HepG2 (cell line): ENCODE measurements at regions not wholly inside any gene's neighbourhood (a gene's known extent, or its start where the extent isn't known, plus 50 kb on each side); places are given as distances from the start of the nearest gene placed in this dataset.

Experiments used
- ATAC-seq: fragments of 200-7000 bp; cut with Tn5 transposase; 3 replicates; pipeline ENCODE4 v1.9.1; 2020; ENCODE audit warnings: mild to moderate bottlenecking, moderate library complexity
- BruUV-seq: library from RNA; stranded (reverse); fragments of 400-500 nt; replicated peaks from 2 replicates; lab custom pipeline; 2021; lab: Mats Ljungman, UMichigan
- CTCF ChIA-PET: fragments of 300-600 bp; formaldehyde crosslinking; extraction: SDS; loops from one replicate; lab custom pipeline; 2021; ENCODE audit warnings: low total read pairs, inconsistent platforms, low intra/inter-chr PET ratio; lab: Yijun Ruan, JAX
- POLR2A ChIA-PET: fragments of 350-600 bp; sonication (Branson Sonifier 250); formaldehyde crosslinking; loops from one replicate; lab custom pipeline; 2020; ENCODE audit warnings: antibody characterized with exemption, inconsistent platforms; lab: Yijun Ruan, JAX
- DNase-seq: peaks from one replicate; pipeline ENCODE4 v3.0.0-alpha.2; 2015; ENCODE audit warnings: low spot score
- FAIRE-seq: peaks from 3 replicates; lab custom pipeline; 2011; peaks lifted over from hg19 to GRCh38; lab: Jason Lieb, UNC
- H2AFZ ChIP-seq: one replicate; pipeline ENCODE4 v1.6.1; 2011; ENCODE audit warnings: low read length, inconsistent platforms
- H3K27ac ChIP-seq: fragments of 300-600 bp; 3 replicates; pipeline ENCODE4 v1.8.0; 2011; ENCODE audit warnings: mixed run types, mild to moderate bottlenecking, mixed read lengths, low read length, inconsistent platforms; ENCODE audit not compliant: insufficient read depth; ENCODE audit errors: extremely low read length
- H3K27me3 ChIP-seq, 2 experiments: fragments of 200-600 bp in 1 of 2; 2 replicates in 1 of 2; 3 replicates in 1 of 2; pipeline versions ENCODE4 v1.6.0 to v1.8.0; 2011; ENCODE audit warnings: low read length in 2 of 2, mild to moderate bottlenecking in 2 of 2, moderate library complexity in 2 of 2, inconsistent platforms in 1 of 2; ENCODE audit not compliant: insufficient read depth in 2 of 2, control insufficient read depth in 1 of 2
- H3K36me3 ChIP-seq, 2 experiments: fragments of 200-600 bp in 1 of 2; replicated peaks in 1 of 2; 2 replicates in 1 of 2; 3 replicates in 1 of 2; pipeline versions ENCODE4 v1.5.1 to v1.8.0; 2011; ENCODE audit warnings: low read length in 2 of 2, inconsistent platforms in 1 of 2; ENCODE audit not compliant: insufficient read depth in 2 of 2, control insufficient read depth in 1 of 2
- H3K4me1 ChIP-seq: 2 replicates; pipeline ENCODE4 v1.5.1; 2012; ENCODE audit warnings: low read length, inconsistent platforms; ENCODE audit not compliant: insufficient read depth
- H3K4me2 ChIP-seq: 2 replicates; pipeline ENCODE4 v1.6.0; 2011; ENCODE audit warnings: low read depth, low read length, inconsistent platforms
- H3K4me3 ChIP-seq, 3 experiments: fragments of 200-600 bp in 1 of 3; sonication (generic), shearing (Covaris generic) in 1 of 3; replicated peaks in 1 of 3; 2 replicates each; pipeline ENCODE4 v1.5.1; 2011 to 2016; ENCODE audit warnings: low read length in 3 of 3, inconsistent platforms in 2 of 3, low read depth in 2 of 3, mild to moderate bottlenecking in 2 of 3, control low read depth in 1 of 3, mixed read lengths in 1 of 3; ENCODE audit not compliant: insufficient read depth in 1 of 3
- H3K79me2 ChIP-seq: one replicate; pipeline ENCODE4 v1.6.1; 2011; ENCODE audit warnings: low read length, inconsistent platforms; ENCODE audit not compliant: insufficient read depth
- H3K9ac ChIP-seq: 2 replicates; pipeline ENCODE4 v1.6.0; 2011; ENCODE audit warnings: mild to moderate bottlenecking, low read depth, low read length, inconsistent platforms; ENCODE audit not compliant: insufficient read depth
- H3K9me3 ChIP-seq: 2 replicates; pipeline ENCODE4 v1.5.1; 2012; ENCODE audit warnings: mild to moderate bottlenecking, low read length
- H4K20me1 ChIP-seq: 2 replicates; pipeline ENCODE4 v1.6.0; 2011; ENCODE audit warnings: inconsistent platforms, mild to moderate bottlenecking, low read length, moderate library complexity; ENCODE audit not compliant: insufficient read depth
- ATM ChIP-seq: fragments of 450-650 bp; IDR thresholded peaks from 2 replicates; pipeline ENCODE4 v1.7.1; 2017; ENCODE audit warnings: mild to moderate bottlenecking, borderline replicate concordance
- HMG20A ChIP-seq: IDR thresholded peaks from 2 replicates; pipeline ENCODE4 v1.6.1; 2016; ENCODE audit warnings: borderline replicate concordance
- NBN ChIP-seq: fragments of 450-650 bp; conservative IDR thresholded peaks from 2 replicates; pipeline ENCODE4 v1.6.1; 2017
- NR2C2 ChIP-seq: sonication (generic); formaldehyde crosslinking; IDR thresholded peaks from 2 replicates; pipeline ENCODE4 v1.4.0; 2020; ENCODE audit warnings: missing genetic modification reagents, mild to moderate bottlenecking, moderate library complexity, borderline replicate concordance
- RAD51 ChIP-seq: fragments of 450-650 bp; IDR thresholded peaks from 2 replicates; pipeline ENCODE4 v1.6.1; 2016; ENCODE audit warnings: borderline replicate concordance
- SP5 ChIP-seq: IDR thresholded peaks from 2 replicates; pipeline ENCODE4 v1.6.1; 2016; ENCODE audit warnings: low read depth, borderline replicate concordance
- YEATS4 ChIP-seq: sonication (generic); formaldehyde crosslinking; IDR thresholded peaks from 2 replicates; pipeline ENCODE4 v1.4.0; 2020; ENCODE audit warnings: missing genetic modification reagents, borderline replicate concordance
- ZNF143 ChIP-seq: sonication (generic); formaldehyde crosslinking; IDR thresholded peaks from 2 replicates; pipeline ENCODE4 v1.4.0; 2020; ENCODE audit warnings: missing genetic modification reagents
- ZNF225 ChIP-seq: sonication (generic); formaldehyde crosslinking; IDR thresholded peaks from 2 replicates; pipeline ENCODE4 v1.4.0; 2020; ENCODE audit warnings: mild to moderate bottlenecking, missing genetic modification reagents
- ZNF260 ChIP-seq: sonication (generic); formaldehyde crosslinking; IDR thresholded peaks from 2 replicates; pipeline ENCODE4 v1.4.0; 2020; ENCODE audit warnings: missing genetic modification reagents, low read depth, mild to moderate bottlenecking, borderline replicate concordance
- ZNF652 ChIP-seq: IDR thresholded peaks from 2 replicates; pipeline ENCODE4 v1.6.1; 2016; ENCODE audit warnings: low read depth, borderline replicate concordance
- ZSCAN25 ChIP-seq: sonication (generic); formaldehyde crosslinking; IDR thresholded peaks from 2 replicates; pipeline ENCODE4 v1.8.0; 2022; ENCODE audit warnings: mild to moderate bottlenecking, missing genetic modification reagents
- WGBS: methylation state at CpG from one replicate; pipeline ENCODE4 v1.1.6; 2017; ENCODE audit warnings: low lambda C conversion rate; 5-methylcytosine and 5-hydroxymethylcytosine counted together
- in situ Hi-C: cut with HindIII; loops from 2 replicates; pipeline ENCODE4 v1.10.0; 2017; ENCODE audit warnings: low pct_unique_long_range_greater_than_20kb; ENCODE audit not compliant: extremely low pct_ligation_motif_present
- intact Hi-C: fragments of 100-400 bp; cut with micrococcal nuclease; formaldehyde crosslinking; loops from one replicate; pipeline ENCODE4 v1.10.0; 2022; ENCODE audit not compliant: unreplicated experiment
- TF ChIP-seq, protein P1 (sequence below): sonication (generic); formaldehyde crosslinking; IDR thresholded peaks from 2 replicates; pipeline ENCODE4 v1.5.1; 2020; ENCODE audit warnings: missing genetic modification reagents, mild to moderate bottlenecking, borderline replicate concordance
- TF ChIP-seq, protein P2 (sequence below): IDR thresholded peaks from 2 replicates; pipeline ENCODE4 v1.6.1; 2016

DNA sequence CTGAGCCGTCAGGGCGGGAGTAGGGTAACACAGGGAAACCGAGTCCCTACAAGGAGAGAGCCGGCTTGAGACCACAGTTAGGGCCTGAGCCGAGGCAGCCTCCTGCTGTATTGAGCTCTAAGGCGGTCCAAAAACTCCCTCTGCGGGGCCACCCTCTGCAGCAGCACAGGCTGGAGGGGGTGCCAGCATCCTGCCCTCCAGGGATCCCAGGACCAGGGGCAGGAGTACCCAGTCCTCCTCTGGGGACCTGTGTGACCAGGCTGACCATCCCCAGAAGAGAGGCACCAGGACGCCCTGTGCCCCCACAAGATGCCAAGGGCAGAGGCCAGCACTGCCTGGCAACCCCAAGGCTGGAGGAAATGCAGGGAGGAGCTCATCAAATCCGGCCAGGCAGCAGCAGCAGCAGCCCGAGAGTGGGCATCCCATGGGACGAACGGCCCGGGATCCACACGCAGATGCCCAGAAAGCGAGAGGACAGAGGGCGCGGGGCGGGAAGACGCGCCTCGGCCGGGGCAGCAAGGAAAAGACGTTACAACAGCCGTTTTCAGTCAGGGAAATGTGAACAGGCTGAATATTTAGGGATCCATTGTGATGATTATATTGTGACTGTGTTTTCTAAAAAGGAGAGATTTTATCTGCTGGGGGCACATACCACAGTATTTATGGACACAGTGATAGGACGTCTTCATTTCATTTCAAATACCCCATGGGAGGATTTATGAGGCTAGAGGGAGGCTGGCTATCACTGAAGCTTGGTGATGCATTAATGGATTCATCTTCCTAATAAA lies 57.1 kb upstream of the COL18A1 start:
- ATAC-seq (no peak), DNase-seq (no peak), FAIRE-seq (no peak)
- no TSS peak for BruUV-seq
- ChIA-PET CTCF (no interaction called here), POLR2A (interaction anchor here (1.1 to 1.2 kb wide), 3 partner anchors 18 to 83 kb away, joined by 3 to 4 read pairs (median 3); no protein-coding TSS in a partner anchor)
- H3K4me3 ChIP-seq, result no peak overlapping the region
- no peaks in the 10 kb centered on the region for H3K27me3 ChIP-seq
- H3K9ac ChIP-seq, result no peak overlapping the region
- no peaks in the 10 kb centered on the region for H4K20me1 ChIP-seq
- TF ChIP-seq ZNF652 (no peak), NR2C2 (no peak), ATM (no peak), NBN (no peak), ZNF260 (CRISPR knock-in tag) (no peak), ZNF143 (CRISPR knock-in tag) (no peak), YEATS4 (no peak), HMG20A (CRISPR knock-in tag) (no peak), ZNF225 (CRISPR knock-in tag) (no peak), ZSCAN25 (CRISPR knock-in tag) (no peak), RAD51 (no peak), SP5 (no peak)
- TF ChIP-seq, protein P1, sequence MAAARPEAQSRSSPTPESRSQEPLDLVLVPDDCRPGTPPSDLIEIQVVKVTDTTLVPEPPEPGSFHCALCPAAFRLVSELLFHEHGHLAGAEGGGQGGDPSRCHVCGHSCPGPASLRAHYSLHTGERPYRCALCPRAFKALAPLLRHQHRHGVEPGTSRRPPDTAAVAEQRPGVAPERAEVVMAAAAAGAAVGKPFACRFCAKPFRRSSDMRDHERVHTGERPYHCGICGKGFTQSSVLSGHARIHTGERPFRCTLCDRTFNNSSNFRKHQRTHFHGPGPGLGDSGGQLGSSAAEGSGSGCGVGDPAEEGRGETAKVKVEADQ (CRISPR knock-in tag), result no peak
- TF ChIP-seq, protein P2, sequence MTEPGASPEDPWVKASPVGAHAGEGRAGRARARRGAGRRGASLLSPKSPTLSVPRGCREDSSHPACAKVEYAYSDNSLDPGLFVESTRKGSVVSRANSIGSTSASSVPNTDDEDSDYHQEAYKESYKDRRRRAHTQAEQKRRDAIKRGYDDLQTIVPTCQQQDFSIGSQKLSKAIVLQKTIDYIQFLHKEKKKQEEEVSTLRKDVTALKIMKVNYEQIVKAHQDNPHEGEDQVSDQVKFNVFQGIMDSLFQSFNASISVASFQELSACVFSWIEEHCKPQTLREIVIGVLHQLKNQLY (CRISPR knock-in tag), result no peak
- no peak overlapping the region for H2AFZ ChIP-seq
- no peaks in the 10 kb centered on the region for H3K79me2 ChIP-seq
- intact Hi-C loops (no loop called here), in situ Hi-C loops (no loop called here)
- H3K27ac ChIP-seq, result no peak overlapping the region
- no peak overlapping the region for H3K4me2 ChIP-seq
- H3K9me3 ChIP-seq, result no peaks in the 10 kb centered on the region
- H3K36me3 ChIP-seq, result no peaks in the 10 kb centered on the region
- 82% methylated on average over 22 of the region's 25 CpGs for WGBS
- H3K4me1 ChIP-seq, result peaks cover 40% of the 10 kb centered on the region
